ENCODE measurements at regions not wholly inside any gene's neighbourhood (a gene's known extent, or its start where the extent isn't known, plus 50 kb on each side); places are given as distances from the start of the nearest gene placed in this dataset.
"Not testable (repeated sequence)": the region's sequence is repeated elsewhere in the genome, so short reads cannot be mapped to it uniquely, and the experiment has no call there.

DNA sequence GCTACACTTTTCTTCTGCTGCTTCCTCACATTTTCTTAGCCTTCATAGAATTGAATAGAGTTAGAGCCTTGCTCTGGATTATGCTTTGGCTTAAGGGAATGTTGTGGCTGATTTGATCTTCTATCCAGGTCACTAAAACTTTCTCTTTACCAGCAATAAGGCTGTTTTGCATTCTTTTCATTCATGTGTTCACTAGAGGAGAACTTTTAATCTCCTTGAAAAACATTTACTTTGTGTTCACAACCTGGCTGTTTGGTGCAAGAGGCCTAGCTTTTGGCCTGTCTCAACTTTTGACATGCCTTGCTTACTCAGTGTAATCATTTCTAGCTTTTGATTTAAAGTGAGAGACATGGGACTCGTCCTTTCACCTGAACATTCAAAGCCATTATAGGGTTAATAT lies 87.7 kb upstream of the RAB40AL start:
- Histone ChIP-seq H3K27me3 (ENCODE audit: insufficient read depth, low read length) (no peaks in the 10 kb centered on the region), H3K4me3 (ENCODE audit: insufficient read depth, low read length) (no peak overlapping the region), H2AFZ (ENCODE audit: low read length) (no peak overlapping the region), H3K4me2 (ENCODE audit: insufficient read depth, low read length) (no peak overlapping the region), H3K27ac (ENCODE audit: low read depth, low read length) (no peak overlapping the region), H3K4me1 (ENCODE audit: insufficient read depth, low read length) (peaks cover 4% of the 10 kb centered on the region), H3K36me3 (ENCODE audit: insufficient read depth, low read length) (no peaks in the 10 kb centered on the region), H3K79me2 (ENCODE audit: insufficient read depth, low read length) (no peaks in the 10 kb centered on the region), H4K20me1 (ENCODE audit: insufficient read depth, low read length) (no peaks in the 10 kb centered on the region), H3K9me3 (ENCODE audit: low read depth, low read length) (no peaks in the 10 kb centered on the region)
- TF ChIP-seq, protein P1, sequence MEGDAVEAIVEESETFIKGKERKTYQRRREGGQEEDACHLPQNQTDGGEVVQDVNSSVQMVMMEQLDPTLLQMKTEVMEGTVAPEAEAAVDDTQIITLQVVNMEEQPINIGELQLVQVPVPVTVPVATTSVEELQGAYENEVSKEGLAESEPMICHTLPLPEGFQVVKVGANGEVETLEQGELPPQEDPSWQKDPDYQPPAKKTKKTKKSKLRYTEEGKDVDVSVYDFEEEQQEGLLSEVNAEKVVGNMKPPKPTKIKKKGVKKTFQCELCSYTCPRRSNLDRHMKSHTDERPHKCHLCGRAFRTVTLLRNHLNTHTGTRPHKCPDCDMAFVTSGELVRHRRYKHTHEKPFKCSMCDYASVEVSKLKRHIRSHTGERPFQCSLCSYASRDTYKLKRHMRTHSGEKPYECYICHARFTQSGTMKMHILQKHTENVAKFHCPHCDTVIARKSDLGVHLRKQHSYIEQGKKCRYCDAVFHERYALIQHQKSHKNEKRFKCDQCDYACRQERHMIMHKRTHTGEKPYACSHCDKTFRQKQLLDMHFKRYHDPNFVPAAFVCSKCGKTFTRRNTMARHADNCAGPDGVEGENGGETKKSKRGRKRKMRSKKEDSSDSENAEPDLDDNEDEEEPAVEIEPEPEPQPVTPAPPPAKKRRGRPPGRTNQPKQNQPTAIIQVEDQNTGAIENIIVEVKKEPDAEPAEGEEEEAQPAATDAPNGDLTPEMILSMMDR (IDR thresholded peaks at IDR 0.05; ENCODE audit: extremely low read depth, low read depth, low read length) = no peak
- DNase-seq (ENCODE audit: insufficient read length, low spot score, missing footprints) = no peak

GRCh38 chrX:102858826-102859549 lies 78.1 kb upstream of the RAB40AL start:
- H2AFZ ChIP-seq (ENCODE audit: low read length); DNase-seq (ENCODE audit: insufficient read length, low spot score, missing footprints); H3K79me2 ChIP-seq (ENCODE audit: insufficient read depth, low read length): not testable (repeated sequence)

DNA sequence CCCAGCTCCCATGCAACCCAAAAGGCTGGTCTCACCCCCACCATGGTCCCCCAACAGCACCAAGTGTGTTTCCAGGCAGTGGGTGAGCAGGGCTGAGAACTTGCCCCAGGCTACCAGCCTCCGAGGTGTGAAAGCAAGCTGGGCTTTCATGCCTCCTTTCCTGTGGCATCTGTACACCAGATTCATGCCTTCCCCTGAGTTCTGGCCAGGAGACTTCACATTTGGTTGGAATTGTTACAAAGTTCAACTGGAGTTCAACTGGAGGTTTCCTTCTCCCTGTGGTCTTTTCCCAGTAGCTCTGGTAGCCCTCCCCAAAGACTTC lies 77.6 kb upstream of the RAB40AL start:
- no peaks in the 10 kb centered on the region for H3K79me2 ChIP-seq (ENCODE audit: insufficient read depth, low read length)
- no peak overlapping the region for H3K4me2 ChIP-seq (ENCODE audit: insufficient read depth, low read length)
- H3K4me1 ChIP-seq (ENCODE audit: insufficient read depth, low read length) = peaks cover 4% of the 10 kb centered on the region
- no peaks in the 10 kb centered on the region for H3K36me3 ChIP-seq (ENCODE audit: insufficient read depth, low read length)
- no peaks in the 10 kb centered on the region for H4K20me1 ChIP-seq (ENCODE audit: insufficient read depth, low read length)
- H3K27me3 ChIP-seq (ENCODE audit: insufficient read depth, low read length) = no peaks in the 10 kb centered on the region
- no peak for DNase-seq (ENCODE audit: insufficient read length, low spot score, missing footprints)
- H3K27ac ChIP-seq (ENCODE audit: low read depth, low read length) = no peak overlapping the region
- no peak overlapping the region for H3K4me3 ChIP-seq (ENCODE audit: insufficient read depth, low read length)
- no peaks in the 10 kb centered on the region for H3K9me3 ChIP-seq (ENCODE audit: low read depth, low read length)
- TF ChIP-seq, protein P1 (IDR thresholded peaks at IDR 0.05; ENCODE audit: extremely low read depth, low read depth, low read length) = no peak
- H2AFZ ChIP-seq (ENCODE audit: low read length) = no peak overlapping the region

More at GRCh38 chrX:102858826-102859549, 78.1 kb upstream of the RAB40AL start:
- not testable (repeated sequence) for H3K27ac ChIP-seq (ENCODE audit: low read depth, low read length); H3K4me3 ChIP-seq (ENCODE audit: insufficient read depth, low read length); H3K9me3 ChIP-seq (ENCODE audit: low read depth, low read length); H3K36me3 ChIP-seq (ENCODE audit: insufficient read depth, low read length); H4K20me1 ChIP-seq (ENCODE audit: insufficient read depth, low read length); H3K4me1 ChIP-seq (ENCODE audit: insufficient read depth, low read length); H3K4me2 ChIP-seq (ENCODE audit: insufficient read depth, low read length); H3K27me3 ChIP-seq (ENCODE audit: insufficient read depth, low read length)

- Histone ChIP-seq H3K4me1 (ENCODE audit: insufficient read depth, low read length) (peaks cover 4% of the 10 kb centered on the region), H3K9me3 (ENCODE audit: low read depth, low read length) (no peaks in the 10 kb centered on the region), H3K79me2 (ENCODE audit: insufficient read depth, low read length) (no peaks in the 10 kb centered on the region), H3K36me3 (ENCODE audit: insufficient read depth, low read length) (no peaks in the 10 kb centered on the region), H4K20me1 (ENCODE audit: insufficient read depth, low read length) (no peaks in the 10 kb centered on the region), H2AFZ (ENCODE audit: low read length) (no peak overlapping the region), H3K4me2 (ENCODE audit: insufficient read depth, low read length) (no peak overlapping the region), H3K27me3 (ENCODE audit: insufficient read depth, low read length) (no peaks in the 10 kb centered on the region), H3K27ac (ENCODE audit: low read depth, low read length) (no peak overlapping the region), H3K4me3 (ENCODE audit: insufficient read depth, low read length) (no peak overlapping the region)
- TF ChIP-seq, protein P1 (IDR thresholded peaks at IDR 0.05; ENCODE audit: extremely low read depth, low read depth, low read length) = no peak
- DNase-seq (ENCODE audit: insufficient read length, low spot score, missing footprints) = no peak
These were observed 76.8 kb upstream of the RAB40AL start for GRCh38 chrX:102860235-102860634.
